ENCODE measurements at regions not wholly inside any gene's neighbourhood (a gene's known extent, or its start where the extent isn't known, plus 50 kb on each side); places are given as distances from the start of the nearest gene placed in this dataset.

- intact Hi-C loops (cut with DNase I; ENCODE audit: low total_unique reads) = no loop called here
- no peak for TF ChIP-seq POLR2A (IDR thresholded peaks at IDR 0.05)
- TF ChIP-seq CTCF (IDR thresholded peaks at IDR 0.05) = no peak
- Histone ChIP-seq H3K9me3 (no peaks in the 10 kb centered on the region), H3K27ac (no peak overlapping the region), H3K36me3 (no peaks in the 10 kb centered on the region), H3K4me3 (no peak overlapping the region), H3K4me1 (no peaks in the 10 kb centered on the region), H3K27me3 (no peaks in the 10 kb centered on the region)
- no peak for DNase-seq
Measured at GRCh38 chr2:2669316-2669715, 338.2 kb upstream of the MYT1L start.

- DNase-seq = no peak
- Histone ChIP-seq H3K27ac (no peak overlapping the region), H3K27me3 (no peaks in the 10 kb centered on the region), H3K4me3 (no peak overlapping the region), H3K36me3 (no peaks in the 10 kb centered on the region), H3K4me1 (no peaks in the 10 kb centered on the region), H3K9me3 (no peaks in the 10 kb centered on the region)
- intact Hi-C loops (cut with DNase I; ENCODE audit: low total_unique reads) = no loop called here
- TF ChIP-seq POLR2A (IDR thresholded peaks at IDR 0.05) (no peak), CTCF (IDR thresholded peaks at IDR 0.05) (no peak)
Measured at GRCh38 chr2:2668681-2669265, 337.7 kb upstream of the MYT1L start.

- no peak for DNase-seq
- Histone ChIP-seq H3K36me3 (no peaks in the 10 kb centered on the region), H3K4me3 (no peak overlapping the region), H3K27me3 (no peaks in the 10 kb centered on the region), H3K27ac (no peak overlapping the region), H3K9me3 (no peaks in the 10 kb centered on the region), H3K4me1 (no peaks in the 10 kb centered on the region)
- TF ChIP-seq POLR2A (IDR thresholded peaks at IDR 0.05) (no peak), CTCF (IDR thresholded peaks at IDR 0.05) (no peak)
- intact Hi-C loops (cut with DNase I; ENCODE audit: low total_unique reads) = no loop called here
Measured at GRCh38 chr2:2667690-2668089, 336.6 kb upstream of the MYT1L start.

GRCh38 chr2:2665834-2666133 lies 334.7 kb upstream of the MYT1L start:
- H3K27me3 ChIP-seq = no peaks in the 10 kb centered on the region
- no peaks in the 10 kb centered on the region for H3K4me1 ChIP-seq
- H3K4me3 ChIP-seq = no peak overlapping the region
- H3K27ac ChIP-seq = no peak overlapping the region
- intact Hi-C loops (cut with DNase I; ENCODE audit: low total_unique reads) = no loop called here
- no peak for TF ChIP-seq CTCF (IDR thresholded peaks at IDR 0.05)
- no peak for TF ChIP-seq POLR2A (IDR thresholded peaks at IDR 0.05)
- DNase-seq = no peak
- no peaks in the 10 kb centered on the region for H3K9me3 ChIP-seq
- no peaks in the 10 kb centered on the region for H3K36me3 ChIP-seq

GRCh38 chr2:2664989-2665833 lies 334.1 kb upstream of the MYT1L start:
- Histone ChIP-seq H3K27ac (no peak overlapping the region), H3K27me3 (no peaks in the 10 kb centered on the region), H3K4me3 (no peak overlapping the region), H3K4me1 (no peaks in the 10 kb centered on the region), H3K9me3 (no peaks in the 10 kb centered on the region), H3K36me3 (no peaks in the 10 kb centered on the region)
- no peak for TF ChIP-seq CTCF (IDR thresholded peaks at IDR 0.05)
- no peak for TF ChIP-seq POLR2A (IDR thresholded peaks at IDR 0.05)
- DNase-seq = no peak
- intact Hi-C loops (cut with DNase I; ENCODE audit: low total_unique reads) = no loop called here

All from uterus (tissue), 3 donors.